ENCODE measurements at regions not wholly inside any gene's neighbourhood (a gene's known extent, or its start where the extent isn't known, plus 50 kb on each side); places are given as distances from the start of the nearest gene placed in this dataset.
A peak's percentile ranks its signal among the peaks of the same experiment; 100 is the strongest.
"Not testable (repeated sequence)": the region's sequence is repeated elsewhere in the genome, so short reads cannot be mapped to it uniquely, and the experiment has no call there.

DNA sequence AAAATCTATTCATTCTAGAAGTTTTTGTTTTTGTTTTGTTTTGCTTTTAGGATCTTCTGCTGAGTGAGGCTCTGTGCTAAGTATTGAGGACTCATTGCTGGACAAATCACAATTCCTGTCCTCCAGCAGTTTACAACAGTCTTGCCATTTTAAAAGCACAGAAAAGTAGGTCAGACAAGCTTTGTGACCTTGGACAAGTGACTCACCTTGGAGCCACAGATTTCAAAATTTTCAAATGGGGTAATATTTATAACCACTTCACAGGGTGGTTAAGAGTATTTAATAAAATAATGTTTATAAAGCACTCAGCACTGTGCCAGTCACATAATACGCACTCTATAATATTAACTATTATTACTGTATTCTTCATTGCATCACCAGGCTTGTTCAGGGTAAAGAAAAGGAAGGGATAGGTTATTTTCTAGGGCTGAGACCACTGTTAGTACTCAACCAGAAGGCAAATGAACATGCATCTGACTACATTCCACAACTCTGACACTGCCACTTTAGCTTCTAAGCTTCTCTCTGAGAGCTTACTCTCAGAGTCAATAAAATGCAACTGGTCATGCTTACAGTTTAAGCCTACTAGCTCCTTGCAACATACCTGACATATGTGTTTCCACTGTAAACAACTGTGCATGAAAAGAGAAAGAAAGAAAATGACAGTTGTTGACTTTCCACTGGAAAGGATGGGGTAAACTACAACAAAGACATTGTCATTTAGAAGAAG, 63.2 kb upstream of the FIBIN start:
- TF ChIP-seq, protein P1, sequence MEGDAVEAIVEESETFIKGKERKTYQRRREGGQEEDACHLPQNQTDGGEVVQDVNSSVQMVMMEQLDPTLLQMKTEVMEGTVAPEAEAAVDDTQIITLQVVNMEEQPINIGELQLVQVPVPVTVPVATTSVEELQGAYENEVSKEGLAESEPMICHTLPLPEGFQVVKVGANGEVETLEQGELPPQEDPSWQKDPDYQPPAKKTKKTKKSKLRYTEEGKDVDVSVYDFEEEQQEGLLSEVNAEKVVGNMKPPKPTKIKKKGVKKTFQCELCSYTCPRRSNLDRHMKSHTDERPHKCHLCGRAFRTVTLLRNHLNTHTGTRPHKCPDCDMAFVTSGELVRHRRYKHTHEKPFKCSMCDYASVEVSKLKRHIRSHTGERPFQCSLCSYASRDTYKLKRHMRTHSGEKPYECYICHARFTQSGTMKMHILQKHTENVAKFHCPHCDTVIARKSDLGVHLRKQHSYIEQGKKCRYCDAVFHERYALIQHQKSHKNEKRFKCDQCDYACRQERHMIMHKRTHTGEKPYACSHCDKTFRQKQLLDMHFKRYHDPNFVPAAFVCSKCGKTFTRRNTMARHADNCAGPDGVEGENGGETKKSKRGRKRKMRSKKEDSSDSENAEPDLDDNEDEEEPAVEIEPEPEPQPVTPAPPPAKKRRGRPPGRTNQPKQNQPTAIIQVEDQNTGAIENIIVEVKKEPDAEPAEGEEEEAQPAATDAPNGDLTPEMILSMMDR (IDR thresholded peaks at IDR 0.05; ENCODE audit: insufficient read depth, missing control alignments), result no peak
- no peak for FAIRE-seq
- no peak for DNase-seq (ENCODE audit: insufficient read length, low spot score)

DNA sequence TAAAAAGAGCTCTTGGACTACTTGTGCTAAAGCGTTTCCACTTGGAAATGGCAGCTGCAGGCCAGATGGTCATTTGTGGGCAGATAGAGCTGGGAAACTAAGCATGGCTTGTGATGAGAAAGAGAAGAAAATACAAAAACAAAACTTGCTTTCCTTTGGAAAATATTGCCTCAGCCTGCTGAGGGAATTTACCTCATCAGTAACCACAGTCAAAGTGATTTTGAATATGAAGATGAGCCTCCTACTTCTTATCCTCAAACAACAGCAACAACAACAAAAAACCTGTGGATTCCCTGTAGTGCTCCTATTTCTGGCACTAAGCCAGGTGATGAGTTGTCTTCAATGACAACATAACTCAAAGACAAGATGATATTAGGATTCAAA, 62.7 kb upstream of the FIBIN start:
- TF ChIP-seq, protein P1 (IDR thresholded peaks at IDR 0.05; ENCODE audit: insufficient read depth, missing control alignments), result no peak
- DNase-seq (ENCODE audit: insufficient read length, low spot score), result no peak
- FAIRE-seq, result no peak

- TF ChIP-seq, protein P1 (IDR thresholded peaks at IDR 0.05; ENCODE audit: insufficient read depth, missing control alignments), result no peak
- FAIRE-seq (no peak), DNase-seq (ENCODE audit: insufficient read length, low spot score) (no peak)
These were observed 62.0 kb upstream of the FIBIN start for GRCh38 chr11:26931881-26932280.

DNA sequence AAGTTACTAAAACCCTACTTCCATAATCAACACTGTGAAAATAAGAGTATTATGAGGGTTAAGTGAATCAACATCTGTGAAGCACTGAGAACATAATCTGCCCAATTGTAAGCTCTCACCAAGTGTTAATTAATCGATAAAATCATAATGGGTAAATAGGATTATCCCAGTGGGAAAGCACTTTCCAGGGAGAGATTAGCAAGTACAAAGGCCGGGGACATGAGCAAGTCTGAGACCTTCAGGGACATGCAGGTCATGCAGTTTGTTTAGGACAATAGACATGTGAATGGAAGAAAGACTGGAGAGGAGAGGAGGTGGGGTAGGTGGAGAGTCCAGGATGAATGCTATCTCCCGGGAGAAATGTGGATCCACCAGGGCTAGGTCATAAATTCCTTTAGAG, 57.8 kb upstream of the FIBIN start:
- DNase-seq (ENCODE audit: insufficient read length, low spot score) (peak; percentile 17), FAIRE-seq (peak; percentile 92)
- TF ChIP-seq, protein P1 (IDR thresholded peaks at IDR 0.05; ENCODE audit: insufficient read depth, missing control alignments), result no peak

GRCh38 chr11:26937386-26937785, 56.5 kb upstream of the FIBIN start:
- DNase-seq (ENCODE audit: insufficient read length, low spot score), result no peak
- TF ChIP-seq, protein P1 (IDR thresholded peaks at IDR 0.05; ENCODE audit: insufficient read depth, missing control alignments), result no peak
- FAIRE-seq, result no peak

- FAIRE-seq; DNase-seq (ENCODE audit: insufficient read length, low spot score): not testable (repeated sequence)
These were observed 53.4 kb upstream of the FIBIN start for GRCh38 chr11:26940501-26940900.

DNA sequence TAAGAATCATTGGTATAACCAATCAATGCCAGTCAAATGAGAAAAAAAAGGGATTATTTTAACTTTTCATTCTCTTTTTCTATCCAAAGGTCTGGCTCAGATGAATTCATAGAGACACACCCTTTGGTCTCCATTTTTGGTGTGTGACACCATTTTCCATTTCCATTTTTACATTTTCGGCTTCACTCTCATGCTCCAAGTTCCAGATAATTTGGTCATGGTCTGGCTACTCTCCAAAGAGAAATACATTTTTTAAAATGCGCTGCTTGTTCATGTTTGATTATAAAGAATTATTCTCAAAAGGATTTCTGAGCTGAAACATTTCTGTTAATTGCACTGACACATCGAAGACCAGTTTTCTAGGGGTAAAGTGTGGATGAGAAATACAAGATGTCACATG, 51.6 kb upstream of the FIBIN start:
- no peak for DNase-seq (ENCODE audit: insufficient read length, low spot score)
- FAIRE-seq, result no peak
- TF ChIP-seq, protein P1 (IDR thresholded peaks at IDR 0.05; ENCODE audit: insufficient read depth, missing control alignments), result no peak
